ENCODE measurements at regions not wholly inside any gene's neighbourhood (a gene's known extent, or its start where the extent isn't known, plus 50 kb on each side); places are given as distances from the start of the nearest gene placed in this dataset.

- ChIA-PET POLR2A (no interaction called here), CTCF (interaction anchor here (0.7 kb wide), 1 partner anchor 427 kb away, joined by 5 read pairs; no protein-coding TSS in a partner anchor)
- no peaks in the 10 kb centered on the region for H3K4me1 ChIP-seq (ENCODE audit: control insufficient read depth, insufficient read depth, low read length)
- BruUV-seq (replicated peaks), result no TSS peak
- no peaks in the 10 kb centered on the region for H3K9me3 ChIP-seq (ENCODE audit: control insufficient read depth, insufficient read depth, low read depth, low read length)
- no peak overlapping the region for H3K4me3 ChIP-seq (ENCODE audit: low read depth in 2 of 2, low read length in 2 of 2)
- no peaks in the 10 kb centered on the region for H3K36me3 ChIP-seq (ENCODE audit: control insufficient read depth, insufficient read depth, low read length)
- in situ Hi-C loops (cut with HindIII; ENCODE audit: low pct_unique_long_range_greater_than_20kb, low sequenced_read_pairs) (no loop called here), intact Hi-C loops (cut with micrococcal nuclease; ENCODE audit: unreplicated experiment) (no loop called here)
- ATAC-seq (no peak), DNase-seq (ENCODE audit: low read depth, low spot score) (no peak)
- TF ChIP-seq TCF7L2 (IDR thresholded peaks at IDR 0.05; ENCODE audit: low read depth, low read length), result no peak
- TF ChIP-seq SIN3A (IDR thresholded peaks at IDR 0.05; ENCODE audit: borderline replicate concordance, insufficient read depth, low read depth, low read length), result no peak
- no peak for TF ChIP-seq POLR2AphosphoS5 (IDR thresholded peaks at IDR 0.05; ENCODE audit: low read depth, low read length)
- TF ChIP-seq REST (IDR thresholded peaks at IDR 0.05; ENCODE audit: insufficient read depth in 1 of 2, low read depth in 2 of 2, low read length in 1 of 2), result no peak
- TF ChIP-seq CTCF (IDR thresholded peaks at IDR 0.05), result no peak
- H3K27ac ChIP-seq (ENCODE audit: low read length), result no peak overlapping the region
- peaks cover 2% of the 10 kb centered on the region for H3K27me3 ChIP-seq (ENCODE audit: control insufficient read depth, insufficient read depth, low read length)
These were observed 332.4 kb downstream of the RPS6KC1 start for GRCh38 chr1:213383465-213383864.

GRCh38 chr1:213385201-213385600 lies 334.2 kb downstream of the RPS6KC1 start:
- DNase-seq (ENCODE audit: low read depth, low spot score) (no peak), ATAC-seq (no peak)
- no peaks in the 10 kb centered on the region for H3K36me3 ChIP-seq (ENCODE audit: control insufficient read depth, insufficient read depth, low read length)
- no TSS peak for BruUV-seq (replicated peaks)
- no peaks in the 10 kb centered on the region for H3K9me3 ChIP-seq (ENCODE audit: control insufficient read depth, insufficient read depth, low read depth, low read length)
- no peak overlapping the region for H3K4me3 ChIP-seq (ENCODE audit: low read depth in 2 of 2, low read length in 2 of 2)
- H3K27ac ChIP-seq (ENCODE audit: low read length), result no peak overlapping the region
- CTCF ChIA-PET, result no interaction called here
- intact Hi-C loops (cut with micrococcal nuclease; ENCODE audit: unreplicated experiment) (no loop called here), in situ Hi-C loops (cut with HindIII; ENCODE audit: low pct_unique_long_range_greater_than_20kb, low sequenced_read_pairs) (no loop called here)
- TF ChIP-seq TCF7L2 (IDR thresholded peaks at IDR 0.05; ENCODE audit: low read depth, low read length) (no peak), SIN3A (IDR thresholded peaks at IDR 0.05; ENCODE audit: borderline replicate concordance, insufficient read depth, low read depth, low read length) (no peak), CTCF (IDR thresholded peaks at IDR 0.05) (no peak), POLR2AphosphoS5 (IDR thresholded peaks at IDR 0.05; ENCODE audit: low read depth, low read length) (no peak), REST (IDR thresholded peaks at IDR 0.05; ENCODE audit: insufficient read depth in 1 of 2, low read depth in 2 of 2, low read length in 1 of 2) (no peak)
- no peaks in the 10 kb centered on the region for H3K4me1 ChIP-seq (ENCODE audit: control insufficient read depth, insufficient read depth, low read length)
- POLR2A ChIA-PET, result no interaction called here
- peaks cover 2% of the 10 kb centered on the region for H3K27me3 ChIP-seq (ENCODE audit: control insufficient read depth, insufficient read depth, low read length)

All from Panc1 (cell line).